Gastrocnemius medialis (tissue), 4 donors: ENCODE measurements at regions not wholly inside any gene's neighbourhood (a gene's known extent, or its start where the extent isn't known, plus 50 kb on each side); places are given as distances from the start of the nearest gene placed in this dataset.
"Not testable (repeated sequence)": the region's sequence is repeated elsewhere in the genome, so short reads cannot be mapped to it uniquely, and the experiment has no call there.

Experiments used
- POLR2A ChIP-seq, 2 donors: fragments of 450-650 bp; IDR thresholded peaks; one replicate each; pipeline ENCODE4 v1.6.1; 2017; ENCODE audit warnings: antibody characterized with exemption in 2 of 2, mild to moderate bottlenecking in 2 of 2, moderate library complexity in 2 of 2
- TF ChIP-seq, protein P1 (sequence below), 5 experiments: fragments of 450-650 bp in 3 of 5; fragments of 200-600 bp in 2 of 5; sonication (generic) in 2 of 5; IDR thresholded peaks in 4 of 5; conservative IDR thresholded peaks in 1 of 5; 1 replicate in 4 of 5; 2 replicates in 1 of 5; pipeline ENCODE4 v1.5.1; 2016 to 2019; ENCODE audit warnings: antibody characterized with exemption in 5 of 5, mild to moderate bottlenecking in 3 of 5, moderate library complexity in 3 of 5

DNA sequence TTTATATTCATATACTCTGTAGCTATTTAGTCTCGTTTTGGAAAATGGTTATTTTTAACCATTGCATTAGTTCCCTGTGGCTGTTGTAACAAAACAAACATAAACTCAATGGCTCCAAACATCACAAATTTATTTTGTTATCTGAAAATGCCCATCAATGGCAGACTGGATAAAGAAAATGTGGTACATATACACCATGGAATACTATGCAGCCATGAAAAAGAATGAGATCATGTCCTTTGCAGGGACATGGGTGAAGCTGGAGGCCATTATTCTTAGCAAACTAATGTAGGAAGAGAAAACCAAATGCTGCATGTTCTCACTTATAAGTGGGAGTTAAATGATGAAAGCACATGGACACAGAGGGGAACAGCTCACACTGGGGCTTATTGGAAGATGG is 938.7 kb downstream of the NLGN4X start:
- TF ChIP-seq, protein P1, sequence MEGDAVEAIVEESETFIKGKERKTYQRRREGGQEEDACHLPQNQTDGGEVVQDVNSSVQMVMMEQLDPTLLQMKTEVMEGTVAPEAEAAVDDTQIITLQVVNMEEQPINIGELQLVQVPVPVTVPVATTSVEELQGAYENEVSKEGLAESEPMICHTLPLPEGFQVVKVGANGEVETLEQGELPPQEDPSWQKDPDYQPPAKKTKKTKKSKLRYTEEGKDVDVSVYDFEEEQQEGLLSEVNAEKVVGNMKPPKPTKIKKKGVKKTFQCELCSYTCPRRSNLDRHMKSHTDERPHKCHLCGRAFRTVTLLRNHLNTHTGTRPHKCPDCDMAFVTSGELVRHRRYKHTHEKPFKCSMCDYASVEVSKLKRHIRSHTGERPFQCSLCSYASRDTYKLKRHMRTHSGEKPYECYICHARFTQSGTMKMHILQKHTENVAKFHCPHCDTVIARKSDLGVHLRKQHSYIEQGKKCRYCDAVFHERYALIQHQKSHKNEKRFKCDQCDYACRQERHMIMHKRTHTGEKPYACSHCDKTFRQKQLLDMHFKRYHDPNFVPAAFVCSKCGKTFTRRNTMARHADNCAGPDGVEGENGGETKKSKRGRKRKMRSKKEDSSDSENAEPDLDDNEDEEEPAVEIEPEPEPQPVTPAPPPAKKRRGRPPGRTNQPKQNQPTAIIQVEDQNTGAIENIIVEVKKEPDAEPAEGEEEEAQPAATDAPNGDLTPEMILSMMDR (IDR thresholded peaks at IDR 0.05 in 4 of 5, conservative IDR thresholded peaks at IDR 0.05 in 1 of 5): not testable (repeated sequence)
- TF ChIP-seq POLR2A (IDR thresholded peaks at IDR 0.05): not testable (repeated sequence)
